Thyroid gland (tissue), 4 donors: ENCODE measurements at regions not wholly inside any gene's neighbourhood (a gene's known extent, or its start where the extent isn't known, plus 50 kb on each side); places are given as distances from the start of the nearest gene placed in this dataset.

Source experiments
- POLR2A ChIP-seq, 2 donors: fragments of 450-650 bp; IDR thresholded peaks; one replicate each; pipeline ENCODE4 v1.6.1; 2017; ENCODE audit warnings: antibody characterized with exemption in 2 of 2, mild to moderate bottlenecking in 2 of 2, moderate library complexity in 1 of 2
- TF ChIP-seq, protein P1 (sequence below), 6 experiments: fragments of 200-600 bp in 3 of 6; fragments of 450-650 bp in 3 of 6; sonication (generic) in 3 of 6; IDR thresholded peaks; one replicate each; pipeline ENCODE4 v1.5.1; 2016 to 2019; ENCODE audit warnings: antibody characterized with exemption in 6 of 6, mild to moderate bottlenecking in 2 of 6, inconsistent platforms in 1 of 6, moderate library complexity in 1 of 6

DNA sequence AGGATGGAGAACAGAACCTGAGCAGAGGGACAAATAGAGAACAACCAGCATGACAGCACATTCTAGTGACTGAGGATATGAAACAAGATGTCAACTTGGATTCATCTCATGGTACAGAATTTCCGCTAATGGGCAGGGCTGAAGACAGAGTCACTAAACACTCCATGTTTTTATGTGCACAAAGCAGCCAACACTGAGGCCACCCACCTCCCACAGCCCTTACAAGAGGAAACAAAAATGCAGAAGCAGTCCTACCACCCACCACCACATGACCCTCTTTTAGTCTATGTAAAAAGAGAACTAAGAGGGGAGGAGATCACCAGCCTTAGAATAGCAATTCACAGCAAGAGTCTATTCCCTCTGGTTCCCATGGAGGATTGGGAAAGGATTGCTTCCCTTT is 131.4 kb upstream of the UBE2E2 start:
- TF ChIP-seq, protein P1, sequence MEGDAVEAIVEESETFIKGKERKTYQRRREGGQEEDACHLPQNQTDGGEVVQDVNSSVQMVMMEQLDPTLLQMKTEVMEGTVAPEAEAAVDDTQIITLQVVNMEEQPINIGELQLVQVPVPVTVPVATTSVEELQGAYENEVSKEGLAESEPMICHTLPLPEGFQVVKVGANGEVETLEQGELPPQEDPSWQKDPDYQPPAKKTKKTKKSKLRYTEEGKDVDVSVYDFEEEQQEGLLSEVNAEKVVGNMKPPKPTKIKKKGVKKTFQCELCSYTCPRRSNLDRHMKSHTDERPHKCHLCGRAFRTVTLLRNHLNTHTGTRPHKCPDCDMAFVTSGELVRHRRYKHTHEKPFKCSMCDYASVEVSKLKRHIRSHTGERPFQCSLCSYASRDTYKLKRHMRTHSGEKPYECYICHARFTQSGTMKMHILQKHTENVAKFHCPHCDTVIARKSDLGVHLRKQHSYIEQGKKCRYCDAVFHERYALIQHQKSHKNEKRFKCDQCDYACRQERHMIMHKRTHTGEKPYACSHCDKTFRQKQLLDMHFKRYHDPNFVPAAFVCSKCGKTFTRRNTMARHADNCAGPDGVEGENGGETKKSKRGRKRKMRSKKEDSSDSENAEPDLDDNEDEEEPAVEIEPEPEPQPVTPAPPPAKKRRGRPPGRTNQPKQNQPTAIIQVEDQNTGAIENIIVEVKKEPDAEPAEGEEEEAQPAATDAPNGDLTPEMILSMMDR (IDR thresholded peaks at IDR 0.05) = no peak
- no peak for TF ChIP-seq POLR2A (IDR thresholded peaks at IDR 0.05)
